Psoas muscle (tissue), 7 donors: ENCODE measurements at regions not wholly inside any gene's neighbourhood (a gene's known extent, or its start where the extent isn't known, plus 50 kb on each side); places are given as distances from the start of the nearest gene placed in this dataset.

Source experiments
- ATAC-seq, 4 donors: fragments of 200-7000 bp; cut with Tn5 transposase; one replicate each; pipeline ENCODE4 v1.9.1; 2020; ENCODE audit warnings: moderate library complexity in 3 of 4, mild to moderate bottlenecking in 2 of 4
- DNase-seq, 2 donors: peaks; one replicate each; pipeline ENCODE4 v3.0.0-alpha.2; 2020
- H3K27ac ChIP-seq: fragments of 200-600 bp; one replicate; pipeline ENCODE4 v1.8.0; 2022
- H3K27me3 ChIP-seq, 3 donors: fragments of 200-600 bp in 1 of 3; one replicate each; pipeline versions ENCODE4 v1.6.1 to v1.8.0; 2013 to 2022; ENCODE audit warnings: low read length in 2 of 3, mild to moderate bottlenecking in 2 of 3, moderate library complexity in 1 of 3; ENCODE audit not compliant: insufficient read depth in 3 of 3
- H3K36me3 ChIP-seq, 2 donors: fragments of 200-600 bp in 1 of 2; one replicate each; pipeline versions ENCODE4 v1.6.1 to v1.8.0; 2013 to 2022; ENCODE audit warnings: low read depth in 1 of 2, mild to moderate bottlenecking in 1 of 2, moderate library complexity in 1 of 2; ENCODE audit not compliant: insufficient read depth in 1 of 2
- H3K4me1 ChIP-seq: fragments of 200-600 bp; one replicate; pipeline ENCODE4 v1.8.0; 2022
- H3K4me3 ChIP-seq: fragments of 200-600 bp; one replicate; pipeline ENCODE4 v1.8.0; 2022; ENCODE audit warnings: mild to moderate bottlenecking
- H3K9me3 ChIP-seq: fragments of 200-600 bp; one replicate; pipeline ENCODE4 v1.8.0; 2022
- WGBS, 3 donors: extraction: QIAGEN DNeasy Blood & Tissue Kit; methylation state at CpG; one replicate each; pipeline versions ENCODE4 v1.1.6 to v1.1.7; 2013; 5-methylcytosine and 5-hydroxymethylcytosine counted together
- intact Hi-C, 2 donors: fragments of 100-400 bp; cut with DNase I; formaldehyde crosslinking; loops; one replicate each; pipeline versions ENCODE4 v1.11.0 to v1.14.2; 2022
- TF ChIP-seq, protein P1 (sequence below): fragments of 200-600 bp; IDR thresholded peaks from one replicate; pipeline ENCODE4 v1.8.0; 2022; ENCODE audit warnings: antibody characterized with exemption
- donor health status: healthy with polysubstance abuse.
- donor health status: DM: no; HTN: no; CAD: no; lungs with moderate emphysema.
- donor health status: Bipolar disorder and iron deficiency.
- donor health status: healthy.
- donor health status: DM: yes; HTN: yes; CAD: no.
- donor health status: DM: no; HTN: no; CAD: no.
- donor health status: DM: yes; HTN: yes; CAD: no.

GRCh38 chr5:158074992-158075769 is 216.2 kb upstream of the CLINT1 start:
- peak overlapping the region; percentile 30 for H3K4me3 ChIP-seq
- DNase-seq (peak; percentile 44 to 66), ATAC-seq (peak; percentile 23 to 73 (median 68))
- intact Hi-C loops: loop anchor here (5.0 to 10.0 kb wide), 3 partner anchors 72 to 1060 kb away; no protein-coding TSS in a partner anchor
- no peaks in the 10 kb centered on the region for H3K9me3 ChIP-seq
- no peak overlapping the region for H3K27ac ChIP-seq
- no peaks in the 10 kb centered on the region for H3K36me3 ChIP-seq
- WGBS, 3 donors: 14 to 16% (median 15%) methylated on average over 12 of the region's 12 CpGs
- TF ChIP-seq, protein P1, sequence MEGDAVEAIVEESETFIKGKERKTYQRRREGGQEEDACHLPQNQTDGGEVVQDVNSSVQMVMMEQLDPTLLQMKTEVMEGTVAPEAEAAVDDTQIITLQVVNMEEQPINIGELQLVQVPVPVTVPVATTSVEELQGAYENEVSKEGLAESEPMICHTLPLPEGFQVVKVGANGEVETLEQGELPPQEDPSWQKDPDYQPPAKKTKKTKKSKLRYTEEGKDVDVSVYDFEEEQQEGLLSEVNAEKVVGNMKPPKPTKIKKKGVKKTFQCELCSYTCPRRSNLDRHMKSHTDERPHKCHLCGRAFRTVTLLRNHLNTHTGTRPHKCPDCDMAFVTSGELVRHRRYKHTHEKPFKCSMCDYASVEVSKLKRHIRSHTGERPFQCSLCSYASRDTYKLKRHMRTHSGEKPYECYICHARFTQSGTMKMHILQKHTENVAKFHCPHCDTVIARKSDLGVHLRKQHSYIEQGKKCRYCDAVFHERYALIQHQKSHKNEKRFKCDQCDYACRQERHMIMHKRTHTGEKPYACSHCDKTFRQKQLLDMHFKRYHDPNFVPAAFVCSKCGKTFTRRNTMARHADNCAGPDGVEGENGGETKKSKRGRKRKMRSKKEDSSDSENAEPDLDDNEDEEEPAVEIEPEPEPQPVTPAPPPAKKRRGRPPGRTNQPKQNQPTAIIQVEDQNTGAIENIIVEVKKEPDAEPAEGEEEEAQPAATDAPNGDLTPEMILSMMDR: peak; percentile 60
- no peaks in the 10 kb centered on the region for H3K4me1 ChIP-seq
- H3K27me3 ChIP-seq: no peaks in the 10 kb centered on the region

DNA sequence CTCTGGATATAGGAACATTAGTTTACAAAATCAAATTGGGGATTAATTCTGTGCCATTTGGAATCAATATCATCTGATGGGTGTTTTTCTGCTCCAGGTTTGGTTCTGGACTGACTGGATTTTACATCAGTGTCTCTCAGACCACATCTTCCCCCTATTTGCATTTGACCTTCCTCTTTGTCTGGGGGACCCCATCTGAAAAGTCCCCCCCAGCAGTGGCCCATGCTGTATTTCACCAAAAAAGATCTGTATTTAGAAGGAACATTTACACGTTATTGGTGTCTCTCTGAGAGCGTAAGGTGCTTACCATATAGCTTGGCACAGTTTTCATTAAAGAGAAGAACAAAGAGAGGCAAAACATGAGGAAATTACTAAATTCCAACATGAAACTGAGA is 215.6 kb upstream of the CLINT1 start:
- intact Hi-C loops: loop anchor here (10.0 kb wide), 2 partner anchors 1030 to 1060 kb away; no protein-coding TSS in a partner anchor
- Histone ChIP-seq H3K36me3 (no peaks in the 10 kb centered on the region), H3K9me3 (no peaks in the 10 kb centered on the region), H3K4me3 (no peak overlapping the region), H3K27me3 (no peaks in the 10 kb centered on the region), H3K4me1 (no peaks in the 10 kb centered on the region), H3K27ac (no peak overlapping the region)
- TF ChIP-seq, protein P1: no peak
- 91 to 97% (median 96%) methylated on average over 2 of the region's 2 CpGs for WGBS, 3 donors
- ATAC-seq: no peak
- no peak for DNase-seq

GRCh38 chr5:158070859-158071258 is 211.9 kb upstream of the CLINT1 start:
- ATAC-seq: no peak
- H3K4me3 ChIP-seq: no peak overlapping the region
- DNase-seq: no peak
- intact Hi-C loops: loop anchor here (10.0 kb wide), 2 partner anchors 1034 to 1064 kb away; no protein-coding TSS in a partner anchor
- TF ChIP-seq, protein P1: no peak
- H3K27me3 ChIP-seq: no peaks in the 10 kb centered on the region
- no peaks in the 10 kb centered on the region for H3K4me1 ChIP-seq
- no peaks in the 10 kb centered on the region for H3K9me3 ChIP-seq
- 38 to 58% (median 41%) methylated on average over 1 of the region's 1 CpG for WGBS, 3 donors
- H3K27ac ChIP-seq: no peak overlapping the region
- H3K36me3 ChIP-seq: no peaks in the 10 kb centered on the region

DNA sequence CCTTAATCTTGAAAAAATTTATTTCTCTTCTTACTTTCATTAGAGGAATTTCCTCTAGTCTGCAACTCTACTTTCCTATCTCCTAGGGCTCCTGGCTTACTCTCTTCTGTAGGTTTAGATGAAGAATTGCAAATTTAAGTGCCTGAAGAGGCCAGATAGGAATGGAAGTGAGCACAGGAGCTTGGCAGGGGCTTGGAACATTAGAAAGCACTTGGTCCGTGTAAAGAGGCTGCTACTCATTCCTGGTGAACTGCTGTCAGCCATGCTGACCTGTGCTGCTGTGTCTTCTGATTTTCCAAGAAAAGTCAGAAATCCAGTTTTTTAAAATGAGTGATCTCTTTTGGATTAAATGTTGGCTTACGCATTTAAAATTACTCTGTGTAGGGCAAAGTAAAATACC is 210.9 kb upstream of the CLINT1 start:
- Histone ChIP-seq H3K4me1 (no peaks in the 10 kb centered on the region), H3K27me3 (no peaks in the 10 kb centered on the region), H3K4me3 (no peak overlapping the region), H3K36me3 (no peaks in the 10 kb centered on the region), H3K9me3 (no peaks in the 10 kb centered on the region), H3K27ac (no peak overlapping the region)
- TF ChIP-seq, protein P1: no peak
- no peak for DNase-seq
- intact Hi-C loops: loop anchor here (5.0 to 10.0 kb wide), 3 partner anchors 622 to 1065 kb away; no protein-coding TSS in a partner anchor
- WGBS, 3 donors: 62 to 74% (median 63%) methylated on average over 2 of the region's 2 CpGs
- ATAC-seq: no peak
